ENCODE measurements at regions not wholly inside any gene's neighbourhood (a gene's known extent, or its start where the extent isn't known, plus 50 kb on each side); places are given as distances from the start of the nearest gene placed in this dataset.

DNA sequence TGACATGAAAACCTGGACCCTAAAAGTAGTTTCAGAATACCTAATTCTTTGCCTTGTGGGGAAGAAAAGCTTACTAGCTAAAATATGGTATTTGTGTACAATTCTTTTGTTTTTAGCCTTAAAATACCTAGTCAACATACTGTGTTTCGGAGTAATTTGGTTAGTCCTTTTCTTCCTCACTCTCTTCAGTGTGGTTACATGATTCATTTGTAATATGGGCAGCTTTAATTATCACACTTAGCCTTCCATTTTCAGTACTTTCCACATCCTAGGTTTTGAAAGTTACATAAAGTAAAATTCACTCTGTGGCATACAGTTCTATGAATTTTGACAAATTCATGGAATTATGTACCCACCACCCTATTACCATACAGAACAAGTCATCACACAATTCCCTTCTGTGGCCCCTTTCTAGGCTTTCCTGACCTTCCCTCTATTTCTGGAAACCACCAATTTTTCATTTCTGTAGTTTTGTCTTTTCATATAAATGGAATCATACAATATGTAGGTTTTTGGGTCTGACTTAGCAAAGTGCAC is 96.2 kb downstream of the EMX2 start:
- DNase-seq = no peak

DNA sequence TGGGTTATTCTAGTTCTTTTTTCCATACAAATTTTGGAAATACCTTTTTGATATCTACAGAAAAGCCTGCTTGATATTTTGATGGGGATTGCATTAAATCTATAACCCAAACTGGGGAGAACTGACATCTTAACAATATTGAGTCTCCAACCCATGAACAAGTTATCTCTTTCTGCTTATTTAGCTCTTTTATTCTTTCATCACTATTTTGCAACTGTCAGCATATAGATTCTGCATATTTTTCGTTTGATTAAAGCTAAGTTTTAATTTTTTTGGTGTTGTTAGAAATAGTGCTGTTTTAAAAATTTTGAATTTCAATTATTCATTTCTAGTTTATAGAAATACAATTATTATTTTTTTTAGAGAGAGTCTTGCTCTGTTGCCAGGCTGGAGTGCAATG is 97.9 kb downstream of the EMX2 start:
- DNase-seq = no peak

DNA sequence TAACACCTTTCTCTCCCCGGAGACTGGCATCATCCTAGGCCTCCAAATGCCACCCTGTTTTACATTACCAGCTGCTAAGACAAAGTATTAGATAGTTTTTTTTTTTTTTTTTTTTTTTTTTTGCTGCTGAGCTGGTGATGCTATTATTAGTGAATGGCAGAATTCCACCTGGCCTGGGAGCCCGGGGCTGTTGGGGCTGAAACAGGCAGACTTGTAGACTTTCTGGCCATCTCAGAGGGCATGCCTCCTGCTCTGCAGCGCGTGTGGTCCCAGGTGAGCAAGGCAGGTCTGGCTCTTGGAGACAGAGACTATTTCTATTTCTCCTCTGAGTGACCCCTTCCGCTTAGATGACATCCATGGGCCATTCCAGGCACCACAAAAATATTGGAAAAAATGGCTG is 104.2 kb downstream of the EMX2 start:
- DNase-seq = peak in 1 of 2 experiments; percentile 22

DNA sequence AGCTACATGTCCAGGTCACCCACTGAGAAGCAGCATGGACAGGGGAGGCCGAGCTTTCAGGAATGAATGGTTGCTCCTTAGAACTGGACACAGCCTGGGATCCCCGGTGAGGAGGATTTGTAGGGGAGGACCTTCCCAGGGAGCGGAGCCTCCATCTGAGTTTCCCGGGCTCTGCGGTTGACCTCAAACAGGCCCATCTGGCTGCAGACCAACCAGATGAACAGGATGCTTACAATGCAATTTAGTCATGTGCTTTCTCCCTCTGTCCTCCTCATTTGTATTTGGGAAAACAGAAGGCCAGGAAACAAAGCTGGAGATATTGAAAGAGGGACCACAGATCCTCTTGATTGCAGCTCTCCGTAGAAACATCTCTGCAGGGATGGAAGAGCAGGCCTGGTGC is 104.8 kb downstream of the EMX2 start:
- DNase-seq = no peak

DNA sequence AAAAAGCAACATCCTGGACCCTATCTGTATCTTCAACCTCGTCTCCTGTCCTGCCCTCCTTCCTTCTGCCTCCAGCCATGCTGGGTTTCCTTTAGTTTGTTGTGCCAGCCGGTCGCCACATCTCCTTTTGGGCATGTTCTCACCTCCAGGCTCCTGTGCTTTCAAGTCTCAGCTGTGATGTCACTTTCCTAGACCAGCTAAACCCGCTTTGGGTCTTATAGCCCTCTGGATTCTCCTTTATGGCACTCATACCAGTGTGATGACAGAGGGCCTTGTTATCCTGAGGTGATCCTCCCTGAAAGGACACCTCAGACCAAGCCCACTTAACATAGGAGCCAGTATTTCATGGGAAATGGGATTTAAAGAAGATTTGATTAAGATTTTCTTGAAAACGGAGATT is 108.6 kb downstream of the EMX2 start:
- DNase-seq = no peak

DNA sequence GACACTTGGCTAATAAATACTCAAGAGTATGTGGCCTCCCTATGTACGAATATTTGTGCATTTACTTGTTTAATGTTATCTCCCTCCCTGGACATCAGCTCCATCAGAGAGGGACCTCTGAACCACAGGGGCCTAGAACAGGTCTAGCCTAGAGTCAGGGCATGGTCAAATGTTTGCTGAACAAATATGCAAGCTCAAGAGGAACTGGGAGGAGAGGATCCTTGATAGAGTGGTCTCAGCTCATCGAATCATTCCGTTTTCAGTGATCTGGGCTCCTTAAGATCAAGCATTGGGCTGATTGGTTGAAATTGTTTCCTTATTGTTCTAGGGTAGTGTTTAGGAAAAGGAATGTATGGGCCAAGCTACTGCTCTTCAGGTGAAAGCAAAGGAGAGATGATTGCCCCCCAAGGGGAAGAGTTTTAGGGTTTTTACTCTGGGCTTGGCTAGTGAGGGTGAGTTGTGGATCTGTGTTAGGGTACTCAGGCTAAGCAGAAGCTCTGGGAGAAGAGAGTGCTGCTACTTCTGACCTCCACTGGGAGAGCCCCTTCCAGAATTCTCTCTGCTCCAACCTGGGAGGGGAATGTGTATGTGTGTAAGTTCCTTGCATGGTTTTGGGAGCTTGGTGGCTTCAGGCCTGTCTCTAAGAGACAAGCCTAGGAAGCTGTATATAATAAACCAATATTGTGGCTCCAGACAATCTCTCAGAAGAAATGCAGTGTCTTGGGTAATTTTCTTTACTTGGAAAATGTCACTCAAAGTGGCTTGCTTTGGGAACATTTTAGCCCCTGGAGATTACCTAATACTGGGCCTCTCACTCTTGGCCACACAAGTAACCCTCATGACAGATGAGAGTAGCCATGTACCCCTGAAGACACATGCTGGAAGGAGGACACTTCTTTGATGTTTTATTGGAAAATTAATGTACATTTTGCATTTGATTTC is 110.0 kb downstream of the EMX2 start:
- no peak for DNase-seq

DNA sequence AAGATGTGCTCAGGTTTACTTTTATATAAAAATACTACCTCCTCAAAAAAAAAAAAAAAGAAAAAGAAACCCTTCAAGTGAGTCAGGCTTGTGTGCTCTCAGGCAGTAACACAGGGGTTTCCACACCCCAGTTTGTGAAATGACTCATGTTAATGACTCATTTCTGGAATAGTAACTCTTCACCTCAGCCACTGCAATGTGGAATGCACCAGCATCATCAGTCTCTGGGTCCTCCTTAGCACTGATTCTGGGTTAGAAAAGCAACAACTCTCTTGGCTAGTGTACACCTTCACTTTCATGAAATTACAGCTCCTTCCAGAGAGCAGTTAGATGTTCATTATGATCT is 110.6 kb downstream of the EMX2 start:
- no peak for DNase-seq

DNA sequence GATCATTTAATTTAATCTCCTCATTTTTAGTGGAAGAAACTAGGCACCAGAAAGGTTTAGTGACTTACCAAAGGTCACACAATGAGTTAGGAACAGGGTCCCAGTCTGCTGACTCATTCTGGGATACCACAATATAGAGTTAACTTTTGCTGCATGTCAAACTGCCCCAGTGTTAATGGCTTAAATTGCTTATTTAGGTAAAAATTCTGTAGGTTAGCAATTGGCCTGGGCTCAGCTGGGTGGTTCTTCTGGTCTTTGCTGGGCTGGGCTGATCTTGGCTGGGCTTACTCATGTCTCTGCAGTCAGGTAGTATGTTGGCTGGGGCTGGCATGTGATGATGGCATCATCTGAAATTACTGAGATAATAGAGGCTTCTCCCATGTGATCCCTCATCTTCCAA is 111.6 kb downstream of the EMX2 start:
- DNase-seq = no peak

DNA sequence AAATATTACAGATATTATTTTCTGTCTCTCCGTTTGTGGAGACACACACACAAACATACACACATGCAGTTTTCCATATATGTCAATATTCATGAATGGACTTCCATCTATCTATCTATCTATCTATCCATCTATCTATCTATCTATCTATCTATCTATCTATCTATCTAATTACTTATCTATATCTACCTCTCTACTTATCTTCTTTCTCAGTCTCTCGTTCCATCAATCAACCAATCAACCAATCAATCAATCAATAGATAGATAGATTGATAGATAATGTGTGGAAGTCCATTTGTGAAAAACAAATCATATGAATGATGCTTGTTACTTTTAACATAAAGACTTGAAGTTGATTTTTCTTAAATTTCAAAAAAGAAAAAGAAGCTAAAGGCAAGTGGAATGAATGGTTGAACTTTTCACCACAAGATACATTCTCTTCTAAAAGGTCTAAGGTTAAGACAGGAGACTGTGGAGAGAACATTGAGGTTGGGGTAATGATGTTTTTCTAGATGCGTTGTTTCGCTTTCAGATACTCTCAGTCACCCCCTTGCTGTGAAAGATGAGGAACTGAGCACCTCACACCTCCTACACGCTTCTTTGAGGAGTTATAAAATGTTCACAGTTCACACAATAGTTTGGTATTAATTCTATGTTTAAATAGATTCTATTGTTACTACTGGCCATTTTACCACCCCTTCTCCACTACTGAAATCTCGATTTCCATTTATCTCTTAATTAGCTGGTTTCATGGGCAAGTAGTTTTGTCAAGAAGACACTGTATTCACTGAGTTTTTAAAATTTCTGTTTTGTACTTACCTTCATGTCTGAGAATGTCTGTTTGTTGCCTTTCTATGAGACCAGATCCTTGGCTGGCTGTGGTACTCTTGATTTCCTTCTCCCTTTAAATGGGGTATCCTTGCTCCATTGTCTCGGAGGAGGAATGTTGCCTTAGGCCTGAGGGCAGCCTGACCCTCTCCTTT is 114.1 kb downstream of the EMX2 start:
- no peak for DNase-seq

DNA sequence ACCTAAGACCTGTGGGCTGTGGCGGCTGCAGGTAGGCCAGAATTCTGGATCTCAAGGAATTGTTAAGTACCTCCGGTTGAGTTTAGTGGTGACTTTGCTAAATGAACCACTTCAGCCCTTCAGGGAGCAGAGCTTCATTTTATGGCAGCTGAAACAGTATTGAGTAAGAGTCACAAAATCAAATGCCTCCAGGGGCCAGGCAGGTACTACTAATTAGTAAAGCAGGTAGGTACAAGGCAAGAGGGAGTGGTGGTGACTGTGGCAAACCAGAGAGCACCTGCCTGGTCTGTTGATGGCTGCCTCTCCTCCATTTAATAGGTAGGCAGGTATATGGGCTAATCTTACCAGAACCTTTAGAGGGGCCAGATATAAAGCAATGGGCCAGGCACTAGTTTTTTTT is 118.8 kb downstream of the EMX2 start:
- no peak for DNase-seq

DNA sequence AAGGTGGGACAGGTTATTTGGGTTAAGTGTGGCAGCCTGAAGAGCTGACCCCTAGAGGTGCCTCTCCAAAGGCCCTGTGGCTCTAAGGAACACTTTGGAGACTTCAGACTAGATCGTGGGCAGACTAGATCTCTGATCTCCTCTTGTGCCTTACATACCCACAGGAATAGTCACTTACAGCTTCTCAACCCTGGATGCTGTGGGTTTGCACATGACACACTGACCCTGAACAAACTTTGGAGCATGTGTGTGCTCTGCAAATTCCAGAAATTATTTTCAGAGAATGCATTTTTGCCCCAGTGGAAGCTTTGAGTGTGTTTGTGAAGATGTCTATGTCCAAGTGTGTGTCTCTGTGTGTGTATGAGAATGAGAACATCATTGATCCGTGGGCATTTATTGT is 119.6 kb downstream of the EMX2 start:
- no peak for DNase-seq

DNA sequence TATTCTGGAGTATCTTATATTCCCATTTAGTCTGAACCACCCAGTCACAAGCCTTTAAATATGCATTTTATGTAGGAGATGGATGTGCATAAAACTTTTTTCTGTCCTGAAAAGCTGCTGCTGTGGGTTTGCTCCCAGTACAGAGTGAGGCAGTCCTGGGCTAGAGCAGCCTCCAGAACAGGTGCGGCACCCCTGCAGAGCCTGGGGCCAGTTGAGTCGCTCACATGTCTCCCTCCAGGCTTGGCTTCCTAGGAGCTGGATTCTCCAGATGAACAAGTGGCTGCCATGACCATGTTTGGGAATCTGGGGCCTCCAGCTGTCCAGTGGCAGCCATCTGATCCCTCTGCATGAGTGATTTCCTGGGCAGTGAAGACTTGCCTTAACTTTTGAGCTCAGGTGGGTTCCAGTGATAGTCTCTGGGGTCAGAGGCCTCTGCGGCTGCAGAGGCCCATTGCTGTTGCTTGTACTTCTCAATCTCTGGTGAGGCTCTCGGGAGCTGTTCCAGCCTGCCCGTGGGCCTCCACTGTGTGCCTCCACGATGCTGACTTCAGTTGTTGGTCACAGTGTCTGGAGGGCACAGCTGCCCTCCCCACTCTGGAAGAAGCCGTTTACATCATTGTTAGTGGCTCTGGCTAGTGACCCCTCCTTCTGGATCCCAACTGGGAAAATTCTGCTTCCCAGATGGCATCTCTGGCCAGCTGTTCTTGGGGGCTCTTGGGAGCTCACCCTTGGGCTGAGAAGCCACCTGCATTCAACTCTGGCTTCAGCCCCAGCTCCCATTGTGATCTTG is 120.4 kb downstream of the EMX2 start:
- DNase-seq = peak in 1 of 2 experiments; percentile 10

DNA sequence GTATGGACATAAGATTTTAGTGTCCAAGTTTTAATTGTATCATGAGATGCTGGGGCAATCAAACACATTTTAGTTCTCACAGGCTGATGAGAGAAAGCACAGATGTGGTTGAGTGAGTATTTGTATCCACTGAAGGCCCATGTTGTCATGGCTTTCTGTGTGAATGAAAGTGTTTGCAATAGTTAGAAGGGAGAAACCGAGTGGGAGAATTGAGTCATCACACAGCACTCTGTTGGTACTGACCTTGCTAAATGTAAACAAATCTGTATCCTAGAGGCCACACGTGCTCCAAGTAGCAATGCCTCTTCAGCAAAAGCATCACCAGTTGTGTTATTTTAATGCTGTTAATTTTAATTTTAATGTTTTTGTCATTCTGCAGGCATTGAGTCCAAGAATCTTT is 121.2 kb downstream of the EMX2 start:
- DNase-seq = no peak

DNA sequence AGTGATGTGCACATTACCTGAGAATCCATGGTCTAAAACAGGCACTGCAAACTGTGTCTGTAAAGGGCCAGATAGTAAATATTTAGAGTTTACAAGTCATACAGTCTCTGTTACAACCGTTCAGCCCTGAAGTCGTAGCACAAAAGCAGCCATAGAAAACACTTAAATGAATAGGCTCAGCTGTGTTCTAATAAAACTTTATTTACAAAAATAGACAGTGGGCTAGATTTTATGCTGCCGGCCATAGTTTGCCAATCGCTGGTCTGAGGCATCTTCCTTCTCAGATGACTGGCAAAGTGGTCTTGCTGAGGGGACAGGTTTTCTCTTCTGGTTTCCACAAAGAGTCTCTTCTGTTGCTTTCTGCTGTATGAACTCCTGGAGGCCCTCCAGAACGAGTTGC is 121.7 kb downstream of the EMX2 start:
- DNase-seq = no peak

DNA sequence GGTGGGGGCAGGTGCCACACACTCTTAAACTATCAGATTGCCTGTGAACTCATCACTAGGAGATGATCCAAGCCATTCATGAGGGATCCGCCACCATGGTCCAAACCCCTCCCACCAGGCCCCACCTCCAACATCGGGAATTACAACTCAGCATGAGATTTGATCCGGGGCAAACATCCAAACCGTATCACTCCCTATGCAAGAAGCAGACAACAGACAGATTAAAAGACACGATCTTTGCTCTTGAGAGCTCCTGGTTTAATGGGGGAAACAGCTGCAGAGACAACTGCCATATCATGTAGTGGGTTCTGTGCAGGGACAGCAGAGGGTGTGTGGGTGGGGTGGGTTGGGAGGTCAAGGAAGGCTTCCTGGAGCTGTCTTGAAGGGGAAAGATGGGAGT is 123.6 kb downstream of the EMX2 start:
- peak; percentile 56 to 75 for DNase-seq

DNA sequence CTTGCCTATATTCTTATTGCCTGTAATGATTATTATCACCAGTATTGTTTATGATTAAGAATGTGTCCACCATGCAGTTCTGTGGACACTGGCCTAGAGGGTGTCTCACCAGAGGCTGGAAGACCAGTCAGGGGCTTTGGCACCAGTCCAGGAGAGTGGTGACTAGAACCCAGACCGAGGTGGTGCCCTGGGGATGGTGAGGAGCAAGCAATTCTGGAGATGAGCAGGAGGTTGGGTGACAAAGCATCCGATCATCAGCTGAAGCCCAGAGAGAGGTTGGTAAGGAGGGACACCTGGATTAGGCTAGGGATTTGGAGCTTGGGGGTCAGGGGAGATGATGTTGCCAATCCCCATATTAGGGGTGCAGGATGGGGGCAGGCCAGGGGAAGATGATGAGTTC is 124.4 kb downstream of the EMX2 start:
- no peak for DNase-seq

DNA sequence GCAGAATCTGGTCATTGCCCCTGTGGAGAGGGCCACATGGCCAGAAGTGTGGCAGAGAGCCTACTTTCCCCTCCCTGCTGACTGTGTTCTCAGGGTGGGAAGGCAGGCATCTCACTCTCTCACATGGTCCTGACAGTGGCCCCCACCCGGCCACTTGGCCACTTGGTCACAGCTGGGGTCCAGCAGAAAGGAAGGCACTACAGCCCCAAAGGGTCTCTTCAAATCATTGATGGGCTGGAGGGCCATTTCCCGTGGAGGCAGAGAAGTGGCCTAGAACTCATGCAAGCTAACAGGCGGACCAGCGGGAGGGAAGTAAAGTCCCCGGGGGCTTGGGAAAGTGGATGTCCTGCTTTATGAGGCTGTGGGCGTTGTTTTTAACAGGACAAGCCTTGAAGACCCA is 125.3 kb downstream of the EMX2 start:
- no peak for DNase-seq

DNA sequence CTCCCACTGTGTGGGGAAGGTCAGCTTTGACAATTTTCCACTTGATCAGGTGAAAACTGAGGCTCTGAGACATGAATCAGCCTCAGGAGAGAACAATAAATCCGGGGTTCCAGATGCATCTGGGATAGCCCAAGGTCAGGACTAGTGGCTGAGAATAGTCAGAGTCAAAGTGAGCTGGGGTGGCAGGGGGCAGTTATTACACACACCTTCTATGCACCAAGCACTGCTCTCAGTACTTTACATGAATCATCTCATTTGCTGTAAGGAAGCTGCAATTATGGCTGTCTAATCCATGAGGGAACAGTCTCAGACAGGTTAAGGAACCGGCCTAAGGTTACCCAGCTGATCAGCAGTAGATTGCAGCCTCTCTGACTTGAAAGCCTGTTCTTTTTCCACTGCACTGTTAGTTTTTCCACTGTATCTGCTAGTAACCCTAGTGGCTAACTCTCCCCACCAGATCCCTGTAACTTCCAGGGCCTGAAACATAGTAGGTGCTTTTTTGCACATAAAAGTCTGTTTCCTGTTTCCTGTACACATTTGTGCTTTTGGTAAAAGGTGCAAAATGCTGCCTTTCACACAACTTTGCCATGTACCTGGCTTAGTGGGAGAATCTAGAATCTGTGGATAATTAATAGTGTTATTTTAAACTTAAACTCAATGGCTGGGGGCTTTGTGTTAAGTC is 125.9 kb downstream of the EMX2 start:
- DNase-seq = no peak

DNA sequence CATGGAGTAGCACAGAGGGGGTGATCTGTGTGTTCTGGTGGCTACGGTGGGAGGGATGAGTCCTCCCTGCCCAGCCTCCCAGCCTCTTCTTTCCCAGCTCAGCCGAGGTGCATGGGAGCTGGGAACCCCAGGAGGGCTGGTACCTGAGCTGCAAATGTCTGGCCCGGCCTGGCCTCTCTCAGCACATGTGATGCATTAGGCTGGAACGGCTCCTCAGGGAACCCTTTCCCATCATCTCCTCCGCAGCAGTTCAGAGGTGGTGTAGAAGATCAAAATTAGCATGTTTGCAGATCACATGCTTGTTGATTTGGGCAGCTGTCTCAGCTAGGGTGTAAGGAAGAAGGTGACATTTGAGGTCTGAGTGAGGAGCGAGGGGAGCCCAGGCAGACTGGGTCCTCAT is 126.6 kb downstream of the EMX2 start:
- no peak for DNase-seq

DNA sequence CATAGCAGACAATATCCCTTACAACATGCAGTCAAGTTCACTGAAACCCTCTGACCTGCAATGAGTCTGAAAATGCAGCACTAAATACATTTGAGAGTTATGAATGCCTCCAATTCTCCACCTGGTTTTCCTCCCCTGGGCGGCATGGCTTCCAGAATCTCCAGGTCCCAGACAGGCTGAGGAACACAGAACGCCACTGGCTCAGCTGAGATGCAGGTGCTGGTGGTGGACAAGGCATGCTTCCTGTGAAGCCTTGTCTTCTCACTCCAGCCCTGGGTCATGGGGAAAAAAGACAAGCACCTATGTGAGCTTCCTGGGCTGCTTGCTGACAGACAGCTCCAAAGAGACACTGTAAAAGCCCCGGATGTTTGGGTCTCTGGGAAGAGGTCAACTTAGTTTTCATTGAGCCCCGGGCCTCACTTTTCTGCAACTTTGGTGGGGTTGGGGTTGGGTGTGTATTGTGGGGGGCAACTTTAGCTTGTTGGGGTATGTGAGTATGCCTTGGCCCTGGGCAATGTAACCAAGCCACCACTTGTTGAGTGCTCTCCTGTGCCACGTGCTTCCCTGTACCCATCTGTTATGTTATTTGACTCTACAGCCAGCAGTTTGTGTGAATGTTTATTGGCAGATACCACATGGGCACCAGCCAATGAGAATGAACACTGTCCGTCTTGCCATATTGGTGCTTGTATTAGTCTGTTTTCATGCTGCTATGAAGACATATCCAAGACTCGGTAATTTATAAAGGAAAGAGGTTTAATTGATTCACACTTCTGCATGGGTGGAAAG is 127.8 kb downstream of the EMX2 start:
- DNase-seq = peak in 1 of 2 experiments; percentile 41
